Esophagus squamous epithelium (tissue), 5 donors: ENCODE measurements at regions not wholly inside any gene's neighbourhood (a gene's known extent, or its start where the extent isn't known, plus 50 kb on each side); places are given as distances from the start of the nearest gene placed in this dataset.

Experiments
- DNase-seq: peaks from one replicate; lab custom pipeline; 2025; lab: John Stamatoyannopoulos, UW
- H3K27ac ChIP-seq, 4 donors: fragments of 200-600 bp; sonication (generic); one replicate each; pipeline ENCODE4 v1.5.1; 2016 to 2019; ENCODE audit warnings: mild to moderate bottlenecking in 1 of 4
- H3K27me3 ChIP-seq, 4 donors: fragments of 200-600 bp; sonication (generic); 1 replicate in 3 of 4; 2 replicates in 1 of 4; pipeline versions ENCODE4 v1.5.1 to v1.6.0; 2017 to 2021; ENCODE audit warnings: antibody characterized with exemption in 1 of 4
- H3K36me3 ChIP-seq, 3 donors: fragments of 200-600 bp; sonication (generic); one replicate each; pipeline ENCODE4 v1.5.1; 2016 to 2019
- H3K4me1 ChIP-seq, 3 donors: fragments of 200-600 bp; sonication (generic); one replicate each; pipeline ENCODE4 v1.5.1; 2017 to 2019
- H3K4me3 ChIP-seq, 4 donors: fragments of 200-600 bp; sonication (generic); 1 replicate in 3 of 4; 2 replicates in 1 of 4; pipeline ENCODE4 v1.5.1; 2016 to 2019; ENCODE audit warnings: mild to moderate bottlenecking in 2 of 4, moderate library complexity in 1 of 4
- H3K9me3 ChIP-seq, 3 donors: fragments of 200-600 bp; sonication (generic); one replicate each; pipeline ENCODE4 v1.5.1; 2016 to 2019
- CTCF ChIP-seq, 6 experiments: fragments of 450-650 bp in 4 of 6; fragments of 200-600 bp in 2 of 6; sonication (generic) in 2 of 6; IDR thresholded peaks; one replicate each; pipeline ENCODE4 v1.5.1; 2016 to 2019; ENCODE audit warnings: antibody characterized with exemption in 6 of 6, mild to moderate bottlenecking in 4 of 6, moderate library complexity in 4 of 6
- POLR2A ChIP-seq, 4 donors: fragments of 450-650 bp; IDR thresholded peaks; one replicate each; pipeline ENCODE4 v1.6.1; 2017; ENCODE audit warnings: antibody characterized with exemption in 4 of 4, mild to moderate bottlenecking in 4 of 4, moderate library complexity in 3 of 4
- WGBS, 2 donors: methylation state at CpG; one replicate each; pipeline ENCODE4 v1.1.5; 2018; 5-methylcytosine and 5-hydroxymethylcytosine counted together
- intact Hi-C: fragments of 100-400 bp; cut with DNase I; formaldehyde crosslinking; loops from one replicate; pipeline ENCODE4 v1.15.0; 2022
- donor health status: DM: yes; HTN: yes; CAD: no.

DNA sequence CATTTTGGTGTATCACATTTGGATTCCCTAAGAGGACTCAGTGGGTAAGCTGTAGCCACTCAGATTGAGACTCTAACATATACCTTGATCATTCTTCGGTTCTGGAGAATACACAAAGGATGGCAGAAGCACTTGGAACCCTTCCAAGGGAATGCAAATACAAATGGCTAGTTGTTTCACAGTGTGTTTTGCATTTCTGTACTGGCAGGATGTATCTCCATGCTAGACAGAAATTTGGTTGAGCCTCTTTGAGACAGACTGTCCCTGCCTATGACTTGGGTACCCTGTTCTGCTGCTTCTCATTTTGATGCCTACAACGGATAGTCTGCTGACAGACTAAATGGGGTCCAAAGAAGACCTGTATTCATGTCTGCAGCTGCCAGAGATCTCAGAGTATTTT, 273.5 kb downstream of the TMEM38B start:
- intact Hi-C loops: no loop called here
- H3K27me3 ChIP-seq: no peaks in the 10 kb centered on the region
- H3K9me3 ChIP-seq: no peaks in the 10 kb centered on the region
- WGBS, 2 donors: 53 to 59% methylated on average over 2 of the region's 2 CpGs
- DNase-seq: no peak
- H3K36me3 ChIP-seq: no peaks in the 10 kb centered on the region
- H3K4me1 ChIP-seq: no peaks in the 10 kb centered on the region
- no peak overlapping the region for H3K27ac ChIP-seq
- H3K4me3 ChIP-seq: no peak overlapping the region
- TF ChIP-seq POLR2A (IDR thresholded peaks at IDR 0.05): no peak
- no peak for TF ChIP-seq CTCF (IDR thresholded peaks at IDR 0.05)

GRCh38 chr9:105968811-105969466, 274.6 kb downstream of the TMEM38B start:
- no peak for TF ChIP-seq POLR2A (IDR thresholded peaks at IDR 0.05)
- no peak for TF ChIP-seq CTCF (IDR thresholded peaks at IDR 0.05)

GRCh38 chr9:105969636-105970035, 275.3 kb downstream of the TMEM38B start:
- no peak for DNase-seq
- WGBS, 2 donors: 24 to 54% methylated on average over 1 of the region's 1 CpG
- no peaks in the 10 kb centered on the region for H3K4me1 ChIP-seq
- intact Hi-C loops: no loop called here
- H3K4me3 ChIP-seq: no peak overlapping the region
- H3K27me3 ChIP-seq: no peaks in the 10 kb centered on the region
- TF ChIP-seq CTCF (IDR thresholded peaks at IDR 0.05) (no peak), POLR2A (IDR thresholded peaks at IDR 0.05) (no peak)
- no peak overlapping the region for H3K27ac ChIP-seq
- H3K9me3 ChIP-seq: no peaks in the 10 kb centered on the region
- H3K36me3 ChIP-seq: no peaks in the 10 kb centered on the region

More at GRCh38 chr9:105968811-105969466, 274.6 kb downstream of the TMEM38B start:
- Histone ChIP-seq H3K27me3 (no peaks in the 10 kb centered on the region), H3K4me1 (no peaks in the 10 kb centered on the region), H3K27ac (no peak overlapping the region), H3K36me3 (no peaks in the 10 kb centered on the region), H3K4me3 (no peak overlapping the region), H3K9me3 (no peaks in the 10 kb centered on the region)
- no peak for DNase-seq
- intact Hi-C loops: no loop called here
- WGBS, 2 donors: 82 to 94% methylated on average over 4 of the region's 4 CpGs

GRCh38 chr9:105971986-105972385, 277.6 kb downstream of the TMEM38B start:
- no peak overlapping the region for H3K27ac ChIP-seq
- no peak for TF ChIP-seq CTCF (IDR thresholded peaks at IDR 0.05)
- no peak for TF ChIP-seq POLR2A (IDR thresholded peaks at IDR 0.05)
- no peaks in the 10 kb centered on the region for H3K9me3 ChIP-seq
- 46 to 58% methylated on average over 2 of the region's 2 CpGs for WGBS, 2 donors
- H3K4me3 ChIP-seq: no peak overlapping the region
- no peaks in the 10 kb centered on the region for H3K36me3 ChIP-seq
- H3K27me3 ChIP-seq: no peaks in the 10 kb centered on the region
- intact Hi-C loops: no loop called here
- no peaks in the 10 kb centered on the region for H3K4me1 ChIP-seq
- DNase-seq: no peak

- H3K4me1 ChIP-seq: no peaks in the 10 kb centered on the region
- TF ChIP-seq CTCF (IDR thresholded peaks at IDR 0.05) (no peak), POLR2A (IDR thresholded peaks at IDR 0.05) (no peak)
- 59 to 62% methylated on average over 6 of the region's 6 CpGs for WGBS, 2 donors
- no peaks in the 10 kb centered on the region for H3K9me3 ChIP-seq
- DNase-seq: no peak
- H3K4me3 ChIP-seq: no peak overlapping the region
- intact Hi-C loops: no loop called here
- H3K27ac ChIP-seq: no peak overlapping the region
- no peaks in the 10 kb centered on the region for H3K36me3 ChIP-seq
- H3K27me3 ChIP-seq: no peaks in the 10 kb centered on the region
Measured at GRCh38 chr9:105972466-105973204, 278.3 kb downstream of the TMEM38B start.
